ENCODE measurements at regions not wholly inside any gene's neighbourhood (a gene's known extent, or its start where the extent isn't known, plus 50 kb on each side); places are given as distances from the start of the nearest gene placed in this dataset.

- DNase-seq, result no peak
Measured at GRCh38 chr9:4384750-4385149, 84.9 kb upstream of the GLIS3 start.

GRCh38 chr9:4382722-4383317 is 83.0 kb upstream of the GLIS3 start:
- DNase-seq, result peak in 4 of 56 donors; percentile 1 to 5 (median 2)

- DNase-seq, result no peak
Measured at GRCh38 chr9:4381744-4382143, 81.9 kb upstream of the GLIS3 start.

GRCh38 chr9:4380406-4380805 is 80.5 kb upstream of the GLIS3 start:
- no peak for DNase-seq

- DNase-seq, result peak in 1 of 56 donors; percentile 2
Measured at GRCh38 chr9:4375424-4376200, 75.7 kb upstream of the GLIS3 start.

- no peak for DNase-seq
Measured at GRCh38 chr9:4371108-4371507, 71.2 kb upstream of the GLIS3 start.

GRCh38 chr9:4370501-4370900 is 70.6 kb upstream of the GLIS3 start:
- no peak for DNase-seq

- DNase-seq, result peak in 55 of 56 donors; percentile 2 to 81 (median 51)
Measured at GRCh38 chr9:4366591-4367330, 66.9 kb upstream of the GLIS3 start.

GRCh38 chr9:4365055-4365454 is 65.2 kb upstream of the GLIS3 start:
- no peak for DNase-seq

GRCh38 chr9:4362281-4362680 is 62.4 kb upstream of the GLIS3 start:
- no peak for DNase-seq

- no peak for DNase-seq
Measured at GRCh38 chr9:4359016-4359415, 59.1 kb upstream of the GLIS3 start.

- no peak for DNase-seq
Measured at GRCh38 chr9:4357929-4358328, 58.1 kb upstream of the GLIS3 start.

GRCh38 chr9:4356306-4356705 is 56.4 kb upstream of the GLIS3 start:
- DNase-seq, result no peak

GRCh38 chr9:4353236-4353635 is 53.4 kb upstream of the GLIS3 start:
- no peak for DNase-seq

- no peak for DNase-seq
Measured at GRCh38 chr9:4349816-4350418, 50.0 kb upstream of the GLIS3 start.

Measured in nucleus accumbens (tissue), 56 donors.